Prostate gland (tissue), 2 donors: ENCODE measurements at regions not wholly inside any gene's neighbourhood (a gene's known extent, or its start where the extent isn't known, plus 50 kb on each side); places are given as distances from the start of the nearest gene placed in this dataset.
A peak's percentile ranks its signal among the peaks of the same experiment; 100 is the strongest.

ENCODE experiments used
- DNase-seq: peaks from one replicate; pipeline ENCODE4 v3.0.0-alpha.2; 2019; ENCODE audit warnings: low spot score
- H3K27ac ChIP-seq, 2 donors: fragments of 200-600 bp; sonication (generic); 2 replicates each; pipeline ENCODE4 v1.5.1; 2017 to 2019
- H3K27me3 ChIP-seq: fragments of 200-600 bp; sonication (generic); replicated peaks from 2 replicates; pipeline ENCODE4 v1.5.1; 2019; ENCODE audit not compliant: insufficient read depth
- H3K36me3 ChIP-seq, 2 donors: fragments of 200-600 bp; sonication (generic); 1 replicate in 1 of 2; 2 replicates in 1 of 2; pipeline versions ENCODE4 v1.5.1 to v1.8.1; 2017 to 2019
- H3K4me1 ChIP-seq: fragments of 200-600 bp; sonication (generic); replicated peaks from 2 replicates; pipeline ENCODE4 v1.5.1; 2019
- H3K4me3 ChIP-seq, 2 donors: fragments of 200-600 bp; sonication (generic); 2 replicates each; pipeline ENCODE4 v1.5.1; 2017 to 2019
- H3K9me3 ChIP-seq: fragments of 200-600 bp; sonication (generic); 2 replicates; pipeline ENCODE4 v1.5.1; 2017
- CTCF ChIP-seq, 4 experiments: fragments of 200-600 bp in 2 of 4; fragments of 450-650 bp in 2 of 4; sonication (generic) in 2 of 4; IDR thresholded peaks; 1 replicate in 3 of 4; 2 replicates in 1 of 4; pipeline ENCODE4 v1.5.1; 2016 to 2019; ENCODE audit warnings: antibody characterized with exemption in 4 of 4, mild to moderate bottlenecking in 2 of 4, moderate library complexity in 2 of 4
- POLR2A ChIP-seq: fragments of 450-650 bp; IDR thresholded peaks from one replicate; pipeline ENCODE4 v1.6.1; 2016; ENCODE audit warnings: antibody characterized with exemption, mild to moderate bottlenecking
- POLR2AphosphoS5 ChIP-seq: sonication (generic); formaldehyde crosslinking; IDR thresholded peaks from one replicate; pipeline ENCODE4 v1.6.1; 2017; ENCODE audit warnings: antibody characterized with exemption
- WGBS: methylation state at CpG from one replicate; pipeline ENCODE4 v1.1.5; 2018; 5-methylcytosine and 5-hydroxymethylcytosine counted together
- intact Hi-C: fragments of 100-400 bp; cut with DNase I; formaldehyde crosslinking; loops from one replicate; pipeline ENCODE4 v1.14.2; 2022

GRCh38 chr5:73384861-73385260 is 63.7 kb downstream of the FOXD1 start:
- H3K27ac ChIP-seq, result no peak overlapping the region
- intact Hi-C loops, result no loop called here
- no peaks in the 10 kb centered on the region for H3K36me3 ChIP-seq
- H3K4me3 ChIP-seq, result no peak overlapping the region
- H3K27me3 ChIP-seq, result peaks cover 25% of the 10 kb centered on the region
- DNase-seq, result no peak
- WGBS, result 85% methylated on average over 1 of the region's 1 CpG
- no peaks in the 10 kb centered on the region for H3K4me1 ChIP-seq
- TF ChIP-seq POLR2A (no peak), POLR2AphosphoS5 (no peak), CTCF (IDR thresholded peaks at IDR 0.05) (no peak)
- H3K9me3 ChIP-seq, result no peaks in the 10 kb centered on the region

- DNase-seq, result no peak
- TF ChIP-seq POLR2A (no peak), POLR2AphosphoS5 (no peak), CTCF (IDR thresholded peaks at IDR 0.05) (no peak)
- H3K4me3 ChIP-seq, result peak overlapping the region in 1 of 2 donors; percentile 9
These were observed 66.2 kb downstream of the FOXD1 start for GRCh38 chr5:73382401-73382740.

GRCh38 chr5:73381590-73382400 is 66.8 kb downstream of the FOXD1 start:
- H3K36me3 ChIP-seq, result no peaks in the 10 kb centered on the region
- H3K9me3 ChIP-seq, result no peaks in the 10 kb centered on the region
- H3K27ac ChIP-seq, result no peak overlapping the region
- H3K4me3 ChIP-seq, result peak overlapping the region in 1 of 2 donors; percentile 9
- peaks cover 26% of the 10 kb centered on the region for H3K27me3 ChIP-seq
- no peaks in the 10 kb centered on the region for H3K4me1 ChIP-seq
- TF ChIP-seq CTCF (IDR thresholded peaks at IDR 0.05) (no peak), POLR2A (no peak), POLR2AphosphoS5 (no peak)
- no peak for DNase-seq
- intact Hi-C loops, result no loop called here
- 5% methylated on average over 73 of the region's 90 CpGs for WGBS

More at GRCh38 chr5:73382401-73382740, 66.2 kb downstream of the FOXD1 start:
- WGBS, result 36% methylated on average over 27 of the region's 27 CpGs
- intact Hi-C loops, result no loop called here
- H3K9me3 ChIP-seq, result no peaks in the 10 kb centered on the region
- H3K4me1 ChIP-seq, result no peaks in the 10 kb centered on the region
- peaks cover 26% of the 10 kb centered on the region for H3K27me3 ChIP-seq
- H3K27ac ChIP-seq, result no peak overlapping the region
- H3K36me3 ChIP-seq, result no peaks in the 10 kb centered on the region

- Histone ChIP-seq H3K27ac (no peak overlapping the region), H3K4me3 (no peak overlapping the region), H3K9me3 (no peaks in the 10 kb centered on the region), H3K4me1 (no peaks in the 10 kb centered on the region), H3K36me3 (no peaks in the 10 kb centered on the region), H3K27me3 (peaks cover 26% of the 10 kb centered on the region)
- intact Hi-C loops, result no loop called here
- DNase-seq, result no peak
- WGBS, result 21% methylated on average over 54 of the region's 54 CpGs
- TF ChIP-seq CTCF (IDR thresholded peaks at IDR 0.05) (no peak), POLR2A (no peak), POLR2AphosphoS5 (no peak)
These were observed 67.6 kb downstream of the FOXD1 start for GRCh38 chr5:73380710-73381589.
